GM20000 (cell line): ENCODE measurements at regions not wholly inside any gene's neighbourhood (a gene's known extent, or its start where the extent isn't known, plus 50 kb on each side); places are given as distances from the start of the nearest gene placed in this dataset.

Source experiments
- DNase-seq: peaks from one replicate; pipeline ENCODE4 v3.0.0; 2012; ENCODE audit warnings: low spot score
- CTCF ChIP-seq: IDR thresholded peaks from 2 replicates; pipeline ENCODE4 v1.5.1; 2012; ENCODE audit warnings: mild to moderate bottlenecking, control low read depth; ENCODE audit errors: extremely low read depth, missing control alignments

DNA sequence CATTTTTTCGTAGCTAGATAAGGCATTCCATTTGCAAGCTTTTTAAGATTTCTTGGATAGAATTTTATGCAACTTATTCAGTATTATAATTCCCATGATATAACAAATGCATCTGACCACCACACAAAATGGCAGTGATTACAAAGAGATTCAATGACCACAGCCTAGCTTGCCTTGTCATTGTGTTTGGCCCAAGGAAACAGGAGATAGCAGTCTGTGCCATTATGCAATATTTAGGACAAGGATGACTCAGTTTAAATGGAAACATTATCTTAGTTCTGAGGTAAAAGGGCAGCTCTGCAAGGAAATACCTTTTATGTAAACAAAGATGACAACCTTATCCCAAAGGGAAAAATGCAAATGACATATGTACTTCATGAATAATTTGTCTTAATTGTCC, 89.8 kb downstream of the NUDT12 start:
- no peak for DNase-seq

GRCh38 chr5:103472265-103472664, 90.3 kb downstream of the NUDT12 start:
- no peak for TF ChIP-seq CTCF
- no peak for DNase-seq

More for the DNA sequence above, 89.8 kb downstream of the NUDT12 start:
- TF ChIP-seq CTCF: no peak

DNA sequence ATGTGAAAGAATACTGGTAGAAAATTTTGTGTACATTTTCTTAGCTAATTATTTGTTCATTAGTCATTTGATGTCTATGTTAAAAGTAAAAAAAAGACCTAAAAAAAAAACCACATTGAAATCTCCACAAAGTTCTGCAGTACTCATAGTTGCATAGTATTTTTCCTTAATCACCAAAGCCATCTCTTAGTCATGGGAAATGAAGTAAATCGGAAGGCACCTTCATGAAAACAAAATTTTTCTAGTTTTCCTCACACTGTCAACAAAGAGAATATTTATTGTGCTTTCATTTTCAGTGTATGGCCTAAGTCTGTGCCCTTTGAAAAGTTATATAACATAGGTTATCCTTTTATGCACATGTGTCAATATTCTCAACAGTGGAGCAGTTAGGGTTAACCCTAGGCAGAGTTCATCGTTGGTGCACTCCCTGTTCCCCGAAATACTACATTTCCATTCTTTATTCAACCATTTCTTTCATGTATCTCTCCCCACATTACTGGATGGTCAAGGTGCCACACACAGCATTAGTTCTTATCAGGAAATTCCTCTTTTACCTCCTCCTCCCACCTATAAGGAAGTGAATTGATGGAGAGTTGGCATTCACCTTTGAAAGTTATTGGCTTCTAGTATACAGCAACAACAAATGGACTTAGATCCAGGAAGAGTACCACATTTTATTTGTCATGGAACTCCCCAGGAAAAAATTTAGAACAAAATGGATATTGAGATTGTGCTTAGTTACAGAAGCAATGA, 93.1 kb downstream of the NUDT12 start:
- DNase-seq: no peak
- TF ChIP-seq CTCF: no peak

DNA sequence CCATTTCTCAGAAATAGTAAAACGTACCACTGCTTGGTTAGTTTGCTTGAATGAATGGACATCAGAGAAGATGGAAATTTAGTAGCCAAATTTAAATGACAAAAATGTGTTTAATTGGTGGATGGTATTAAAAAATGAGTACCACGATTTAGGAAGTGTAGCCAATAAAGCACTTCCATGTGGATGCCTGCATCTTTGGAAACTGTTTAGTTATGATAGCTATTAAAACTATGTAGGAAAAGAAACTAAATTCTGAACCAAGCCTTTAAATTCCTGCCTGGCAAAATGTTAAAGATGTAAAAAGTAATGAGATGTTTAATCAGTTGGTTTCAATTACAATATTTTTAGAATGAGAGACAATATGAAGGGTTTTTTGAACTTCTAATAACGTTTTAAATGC, 94.8 kb downstream of the NUDT12 start:
- no peak for TF ChIP-seq CTCF
- no peak for DNase-seq

DNA sequence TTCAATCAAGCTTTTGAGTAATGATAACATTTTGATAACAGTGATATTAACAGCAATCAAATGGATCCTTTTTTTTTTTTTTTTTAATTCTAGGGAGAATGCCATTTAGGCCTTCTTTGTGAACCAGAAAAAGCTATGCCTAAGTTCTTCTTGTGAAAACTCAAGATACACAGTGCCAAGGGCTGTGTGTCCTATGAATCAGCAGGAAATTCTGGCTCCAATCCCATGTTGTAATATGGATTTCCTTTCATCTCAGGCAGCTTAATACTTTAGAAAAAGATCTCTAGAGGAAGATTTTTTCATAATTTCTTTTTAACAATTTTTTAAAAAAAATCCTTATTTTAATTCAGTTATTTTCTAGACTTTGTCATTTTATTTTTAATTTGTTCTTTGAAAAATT, 96.1 kb downstream of the NUDT12 start:
- TF ChIP-seq CTCF: no peak
- no peak for DNase-seq

GRCh38 chr5:103465891-103466290, 96.7 kb downstream of the NUDT12 start:
- DNase-seq: no peak
- no peak for TF ChIP-seq CTCF

GRCh38 chr5:103464835-103465484, 97.6 kb downstream of the NUDT12 start:
- no peak for TF ChIP-seq CTCF
- DNase-seq: no peak
